ENCODE measurements at regions not wholly inside any gene's neighbourhood (a gene's known extent, or its start where the extent isn't known, plus 50 kb on each side); places are given as distances from the start of the nearest gene placed in this dataset.

- no peak overlapping the region for H3K27ac ChIP-seq (ENCODE audit: low read depth in 2 of 2, low read length in 2 of 2)
- TF ChIP-seq, protein P1, sequence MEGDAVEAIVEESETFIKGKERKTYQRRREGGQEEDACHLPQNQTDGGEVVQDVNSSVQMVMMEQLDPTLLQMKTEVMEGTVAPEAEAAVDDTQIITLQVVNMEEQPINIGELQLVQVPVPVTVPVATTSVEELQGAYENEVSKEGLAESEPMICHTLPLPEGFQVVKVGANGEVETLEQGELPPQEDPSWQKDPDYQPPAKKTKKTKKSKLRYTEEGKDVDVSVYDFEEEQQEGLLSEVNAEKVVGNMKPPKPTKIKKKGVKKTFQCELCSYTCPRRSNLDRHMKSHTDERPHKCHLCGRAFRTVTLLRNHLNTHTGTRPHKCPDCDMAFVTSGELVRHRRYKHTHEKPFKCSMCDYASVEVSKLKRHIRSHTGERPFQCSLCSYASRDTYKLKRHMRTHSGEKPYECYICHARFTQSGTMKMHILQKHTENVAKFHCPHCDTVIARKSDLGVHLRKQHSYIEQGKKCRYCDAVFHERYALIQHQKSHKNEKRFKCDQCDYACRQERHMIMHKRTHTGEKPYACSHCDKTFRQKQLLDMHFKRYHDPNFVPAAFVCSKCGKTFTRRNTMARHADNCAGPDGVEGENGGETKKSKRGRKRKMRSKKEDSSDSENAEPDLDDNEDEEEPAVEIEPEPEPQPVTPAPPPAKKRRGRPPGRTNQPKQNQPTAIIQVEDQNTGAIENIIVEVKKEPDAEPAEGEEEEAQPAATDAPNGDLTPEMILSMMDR (IDR thresholded peaks at IDR 0.05; ENCODE audit: borderline replicate concordance, extremely low read depth, insufficient read depth): no peak
- H3K4me1 ChIP-seq (ENCODE audit: control insufficient read depth in 2 of 3, insufficient read depth in 2 of 3, low read depth in 1 of 3, low read length in 3 of 3): no peaks in the 10 kb centered on the region
- DNase-seq (no peak), FAIRE-seq (no peak)
- no peak overlapping the region for H3K4me3 ChIP-seq (ENCODE audit: low read length in 3 of 3)
- H3K27me3 ChIP-seq (ENCODE audit: control insufficient read depth, insufficient read depth, low read length): no peaks in the 10 kb centered on the region
- H3K9me3 ChIP-seq (ENCODE audit: control insufficient read depth in 2 of 3, insufficient read depth in 1 of 3, low read length in 3 of 3): no peaks in the 10 kb centered on the region
- no peak overlapping the region for H3K9ac ChIP-seq (ENCODE audit: low read length in 3 of 3)
- no peaks in the 10 kb centered on the region for H3K36me3 ChIP-seq (ENCODE audit: control insufficient read depth in 2 of 3, insufficient read depth in 3 of 3, low read length in 3 of 3)
- intact Hi-C loops (cut with DNase I): no loop called here
These were observed 391.7 kb upstream of the PITX2 start for GRCh38 chr4:111014537-111014936.

GRCh38 chr4:111016416-111016815 lies 393.5 kb upstream of the PITX2 start:
- DNase-seq (no peak), FAIRE-seq (no peak)
- intact Hi-C loops (cut with DNase I): no loop called here
- no peaks in the 10 kb centered on the region for H3K4me1 ChIP-seq (ENCODE audit: control insufficient read depth in 2 of 3, insufficient read depth in 2 of 3, low read depth in 1 of 3, low read length in 3 of 3)
- no peaks in the 10 kb centered on the region for H3K27me3 ChIP-seq (ENCODE audit: control insufficient read depth, insufficient read depth, low read length)
- no peaks in the 10 kb centered on the region for H3K9me3 ChIP-seq (ENCODE audit: control insufficient read depth in 2 of 3, insufficient read depth in 1 of 3, low read length in 3 of 3)
- H3K27ac ChIP-seq (ENCODE audit: low read depth in 2 of 2, low read length in 2 of 2): no peak overlapping the region
- TF ChIP-seq, protein P1 (IDR thresholded peaks at IDR 0.05; ENCODE audit: borderline replicate concordance, extremely low read depth, insufficient read depth): no peak
- no peak overlapping the region for H3K9ac ChIP-seq (ENCODE audit: low read length in 3 of 3)
- H3K4me3 ChIP-seq (ENCODE audit: low read length in 3 of 3): no peak overlapping the region
- H3K36me3 ChIP-seq (ENCODE audit: control insufficient read depth in 2 of 3, insufficient read depth in 3 of 3, low read length in 3 of 3): no peaks in the 10 kb centered on the region

DNA sequence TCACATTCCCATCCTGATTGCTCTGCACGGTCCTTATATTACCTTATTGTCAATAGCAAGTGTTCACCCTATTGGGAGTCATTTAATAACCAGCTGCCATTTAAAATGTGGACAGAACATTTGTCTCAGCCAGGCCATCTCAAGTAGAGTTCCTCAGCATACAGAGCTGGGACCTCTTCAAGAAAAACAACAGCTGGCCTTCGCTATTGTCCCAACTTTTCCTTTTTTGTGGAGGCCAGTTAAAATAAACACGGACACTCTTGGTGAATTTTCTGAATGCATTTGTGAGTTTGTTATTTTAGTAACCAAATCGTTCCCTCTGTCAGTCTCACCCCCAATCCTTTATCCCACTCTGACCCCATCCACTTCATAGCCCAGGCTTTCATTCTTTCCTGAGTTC lies 395.3 kb upstream of the PITX2 start:
- Histone ChIP-seq H3K9me3 (ENCODE audit: control insufficient read depth in 2 of 3, insufficient read depth in 1 of 3, low read length in 3 of 3) (no peaks in the 10 kb centered on the region), H3K27ac (ENCODE audit: low read depth in 2 of 2, low read length in 2 of 2) (no peak overlapping the region), H3K4me3 (ENCODE audit: low read length in 3 of 3) (no peak overlapping the region), H3K4me1 (ENCODE audit: control insufficient read depth in 2 of 3, insufficient read depth in 2 of 3, low read depth in 1 of 3, low read length in 3 of 3) (no peaks in the 10 kb centered on the region), H3K36me3 (ENCODE audit: control insufficient read depth in 2 of 3, insufficient read depth in 3 of 3, low read length in 3 of 3) (no peaks in the 10 kb centered on the region), H3K27me3 (ENCODE audit: control insufficient read depth, insufficient read depth, low read length) (no peaks in the 10 kb centered on the region), H3K9ac (ENCODE audit: low read length in 3 of 3) (no peak overlapping the region)
- intact Hi-C loops (cut with DNase I): no loop called here
- FAIRE-seq (no peak), DNase-seq (peak in 2 of 5 donors; percentile 22 to 27)
- TF ChIP-seq, protein P1 (IDR thresholded peaks at IDR 0.05; ENCODE audit: borderline replicate concordance, extremely low read depth, insufficient read depth): no peak

- Histone ChIP-seq H3K4me3 (ENCODE audit: low read length in 3 of 3) (no peak overlapping the region), H3K9ac (ENCODE audit: low read length in 3 of 3) (no peak overlapping the region), H3K9me3 (ENCODE audit: control insufficient read depth in 2 of 3, insufficient read depth in 1 of 3, low read length in 3 of 3) (no peaks in the 10 kb centered on the region), H3K36me3 (ENCODE audit: control insufficient read depth in 2 of 3, insufficient read depth in 3 of 3, low read length in 3 of 3) (no peaks in the 10 kb centered on the region), H3K4me1 (ENCODE audit: control insufficient read depth in 2 of 3, insufficient read depth in 2 of 3, low read depth in 1 of 3, low read length in 3 of 3) (no peaks in the 10 kb centered on the region), H3K27me3 (ENCODE audit: control insufficient read depth, insufficient read depth, low read length) (no peaks in the 10 kb centered on the region), H3K27ac (ENCODE audit: low read depth in 2 of 2, low read length in 2 of 2) (no peak overlapping the region)
- FAIRE-seq: no peak
- no peak for DNase-seq
- intact Hi-C loops (cut with DNase I): no loop called here
- TF ChIP-seq, protein P1 (IDR thresholded peaks at IDR 0.05; ENCODE audit: borderline replicate concordance, extremely low read depth, insufficient read depth): no peak
These were observed 397.6 kb upstream of the PITX2 start for GRCh38 chr4:111020476-111020875.
